SU-DHL-6 (cell line): ENCODE measurements at regions not wholly inside any gene's neighbourhood (a gene's known extent, or its start where the extent isn't known, plus 50 kb on each side); places are given as distances from the start of the nearest gene placed in this dataset.

Experiments
- H2AFZ ChIP-seq: fragments of 200-600 bp; sonication (generic); 2 replicates; pipeline ENCODE4 v1.6.1; 2014; ENCODE audit warnings: low read depth, mild to moderate bottlenecking, moderate library complexity, mixed read lengths, antibody characterized with exemption, low read length; ENCODE audit not compliant: severe bottlenecking
- H3F3A ChIP-seq: fragments of 200-600 bp; shearing (Covaris generic); 2 replicates; pipeline ENCODE4 v1.6.0; 2016; ENCODE audit warnings: antibody characterized with exemption, mild to moderate bottlenecking; ENCODE audit not compliant: insufficient read depth
- H3K27ac ChIP-seq: fragments of 200-600 bp; sonication (generic); 2 replicates; pipeline ENCODE4 v1.5.1; 2016; ENCODE audit warnings: low read depth, mild to moderate bottlenecking, low read length, moderate library complexity, mixed read lengths
- H3K27me3 ChIP-seq: fragments of 200-600 bp; sonication (generic), shearing (Covaris generic); 2 replicates; pipeline ENCODE4 v1.6.0; 2014; ENCODE audit warnings: mild to moderate bottlenecking, low read length
- H3K36me3 ChIP-seq: fragments of 200-600 bp; sonication (generic); 2 replicates; pipeline ENCODE4 v1.6.1; 2014; ENCODE audit warnings: mild to moderate bottlenecking, low read length, mixed read lengths
- H3K4me2 ChIP-seq: fragments of 300-600, 200-600 bp; shearing (Covaris generic), sonication (generic); 2 replicates; pipeline ENCODE4 v1.6.0; 2014; ENCODE audit warnings: low read length, low read depth, mild to moderate bottlenecking; ENCODE audit not compliant: poor library complexity, severe bottlenecking
- H3K4me3 ChIP-seq: fragments of 200-600 bp; sonication (generic); 2 replicates; pipeline ENCODE4 v1.5.1; 2014; ENCODE audit warnings: antibody characterized with exemption, low read length, mild to moderate bottlenecking, mixed read lengths; ENCODE audit not compliant: insufficient read depth, poor library complexity, severe bottlenecking
- H3K79me2 ChIP-seq: fragments of 200-600 bp; sonication (generic); 2 replicates; pipeline ENCODE4 v1.6.1; 2014; ENCODE audit warnings: mild to moderate bottlenecking, low read length, moderate library complexity; ENCODE audit not compliant: insufficient read depth
- H3K9ac ChIP-seq: fragments of 200-600 bp; sonication (generic); 2 replicates; pipeline ENCODE4 v1.7.0; 2014; ENCODE audit warnings: mild to moderate bottlenecking, low read length
- H3K9me2 ChIP-seq: fragments of 200-600 bp; sonication (generic); replicated peaks from 2 replicates; pipeline ENCODE4 v1.6.1; 2014; ENCODE audit warnings: low read length; ENCODE audit not compliant: insufficient read depth
- H3K9me3 ChIP-seq: fragments of 200-600 bp; sonication (generic); 2 replicates; pipeline ENCODE4 v1.6.1; 2014; ENCODE audit warnings: low read length, mixed read lengths; ENCODE audit not compliant: insufficient read depth
- H4K20me1 ChIP-seq: fragments of 200-600 bp; sonication (generic); 2 replicates; pipeline ENCODE4 v1.6.1; 2014; ENCODE audit warnings: low read depth, mild to moderate bottlenecking, antibody characterized with exemption, low read length, moderate library complexity, mixed read lengths
- CTCF ChIP-seq: fragments of 200-600 bp; sonication (generic); IDR thresholded peaks from one replicate; pipeline ENCODE4 v1.5.1; 2017; ENCODE audit warnings: antibody characterized with exemption, mild to moderate bottlenecking, low read length, moderate library complexity; ENCODE audit not compliant: insufficient read depth, poor library complexity, severe bottlenecking
- EZH2phosphoT487 ChIP-seq: fragments of 200-600 bp; sonication (generic), shearing (Covaris generic); conservative IDR thresholded peaks from 2 replicates; pipeline ENCODE4 v1.6.1; 2018; ENCODE audit warnings: mild to moderate bottlenecking, antibody characterized with exemption, low read length, moderate library complexity, mixed read lengths

- Histone ChIP-seq H3K9me2 (no peaks in the 10 kb centered on the region), H3K27ac (no peak overlapping the region), H3K9me3 (no peaks in the 10 kb centered on the region), H3K27me3 (no peaks in the 10 kb centered on the region), H3K79me2 (no peaks in the 10 kb centered on the region), H3K9ac (no peak overlapping the region), H4K20me1 (no peaks in the 10 kb centered on the region), H3K4me3 (no peak overlapping the region), H3K36me3 (no peaks in the 10 kb centered on the region), H3K4me2 (no peak overlapping the region), H3F3A (no peaks in the 10 kb centered on the region), H2AFZ (no peak overlapping the region)
- TF ChIP-seq EZH2phosphoT487 (no peak), CTCF (no peak)
Observed at GRCh38 chr14:22088614-22089342, 415.2 kb upstream of the OR4E1 start.

DNA sequence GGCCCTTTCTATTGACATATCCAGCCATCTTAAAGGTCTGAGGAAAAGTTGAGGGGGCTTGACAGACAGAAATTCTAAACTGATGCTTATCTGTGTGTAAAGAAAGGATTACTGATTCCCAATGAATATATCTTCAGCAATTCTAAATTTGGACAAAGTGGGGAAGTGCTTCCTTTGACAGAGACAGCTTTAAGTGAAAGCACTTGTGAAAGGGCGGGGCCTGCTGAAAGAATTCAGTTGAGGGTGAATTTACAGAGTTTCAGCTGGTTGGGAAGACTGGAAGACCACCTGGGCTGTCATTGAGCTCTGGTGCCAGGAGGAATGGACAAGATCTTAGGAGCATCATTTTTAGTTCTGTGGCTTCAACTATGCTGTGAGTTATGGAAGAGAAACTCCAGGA, 412.5 kb upstream of the OR4E1 start:
- no peak overlapping the region for H3K4me3 ChIP-seq
- no peaks in the 10 kb centered on the region for H3K79me2 ChIP-seq
- H3K9me3 ChIP-seq, result no peaks in the 10 kb centered on the region
- no peak overlapping the region for H3K27ac ChIP-seq
- H3K27me3 ChIP-seq, result no peaks in the 10 kb centered on the region
- H3F3A ChIP-seq, result no peaks in the 10 kb centered on the region
- H4K20me1 ChIP-seq, result no peaks in the 10 kb centered on the region
- H3K9ac ChIP-seq, result no peak overlapping the region
- no peak overlapping the region for H3K4me2 ChIP-seq
- no peaks in the 10 kb centered on the region for H3K9me2 ChIP-seq
- H2AFZ ChIP-seq, result no peak overlapping the region
- no peaks in the 10 kb centered on the region for H3K36me3 ChIP-seq
- TF ChIP-seq CTCF, result no peak
- no peak for TF ChIP-seq EZH2phosphoT487

- Histone ChIP-seq H3K4me3 (no peak overlapping the region), H3K27ac (no peak overlapping the region), H3K4me2 (no peak overlapping the region), H3K27me3 (no peaks in the 10 kb centered on the region), H3F3A (no peaks in the 10 kb centered on the region), H3K79me2 (no peaks in the 10 kb centered on the region), H2AFZ (no peak overlapping the region), H3K9me2 (no peaks in the 10 kb centered on the region), H3K9me3 (no peaks in the 10 kb centered on the region), H3K9ac (no peak overlapping the region), H3K36me3 (no peaks in the 10 kb centered on the region), H4K20me1 (no peaks in the 10 kb centered on the region)
- peak; percentile 36 for TF ChIP-seq CTCF
- no peak for TF ChIP-seq EZH2phosphoT487
Observed at GRCh38 chr14:22084393-22085281, 411.0 kb upstream of the OR4E1 start.
